Dermis microvascular lymphatic vessel endothelial cell (primary cell): ENCODE measurements at regions not wholly inside any gene's neighbourhood (a gene's known extent, or its start where the extent isn't known, plus 50 kb on each side); places are given as distances from the start of the nearest gene placed in this dataset.
"Not testable (repeated sequence)": the region's sequence is repeated elsewhere in the genome, so short reads cannot be mapped to it uniquely, and the experiment has no call there.

Source experiments
- DNase-seq, 2 donors: peaks; one replicate each; pipeline versions ENCODE4 v3.0.0 to v3.0.0-alpha.2; 2010; ENCODE audit warnings: low read depth in 2 of 2

GRCh38 chr13:109702030-109702597 lies 84.3 kb downstream of the IRS2 start:
- DNase-seq, result not testable (repeated sequence)

GRCh38 chr13:109700176-109700575 lies 86.2 kb downstream of the IRS2 start:
- DNase-seq, result peak; percentile 45 to 67

- no peak for DNase-seq
These were observed 86.7 kb downstream of the IRS2 start for GRCh38 chr13:109699628-109700071.

GRCh38 chr13:109698779-109699178 lies 87.6 kb downstream of the IRS2 start:
- DNase-seq, result no peak

- no peak for DNase-seq
These were observed 88.4 kb downstream of the IRS2 start for GRCh38 chr13:109697936-109698335.

GRCh38 chr13:109695402-109696190 lies 90.8 kb downstream of the IRS2 start:
- DNase-seq, result no peak

- no peak for DNase-seq
These were observed 91.4 kb downstream of the IRS2 start for GRCh38 chr13:109694972-109695371.

GRCh38 chr13:109693213-109693612 lies 93.2 kb downstream of the IRS2 start:
- DNase-seq, result no peak

GRCh38 chr13:109691689-109692088 lies 94.7 kb downstream of the IRS2 start:
- no peak for DNase-seq

- DNase-seq, result no peak
These were observed 98.6 kb downstream of the IRS2 start for GRCh38 chr13:109687559-109688448.

- DNase-seq, result no peak
These were observed 101.2 kb downstream of the IRS2 start for GRCh38 chr13:109685203-109685602.

GRCh38 chr13:109684824-109685202 lies 101.6 kb downstream of the IRS2 start:
- peak; percentile 12 to 64 for DNase-seq

- DNase-seq, result no peak
These were observed 102.1 kb downstream of the IRS2 start for GRCh38 chr13:109684084-109684823.

- DNase-seq, result no peak
These were observed 103.7 kb downstream of the IRS2 start for GRCh38 chr13:109682534-109683244.

GRCh38 chr13:109680930-109681329 lies 105.5 kb downstream of the IRS2 start:
- DNase-seq, result no peak

- no peak for DNase-seq
These were observed 106.1 kb downstream of the IRS2 start for GRCh38 chr13:109680288-109680687.

GRCh38 chr13:109678459-109678858 lies 107.9 kb downstream of the IRS2 start:
- no peak for DNase-seq

GRCh38 chr13:109677206-109677605 lies 109.2 kb downstream of the IRS2 start:
- no peak for DNase-seq

- DNase-seq, result no peak
These were observed 112.9 kb downstream of the IRS2 start for GRCh38 chr13:109673477-109673876.

- DNase-seq, result no peak
These were observed 113.8 kb downstream of the IRS2 start for GRCh38 chr13:109672545-109672944.

- DNase-seq, result no peak
These were observed 114.5 kb downstream of the IRS2 start for GRCh38 chr13:109671919-109672318.
